AG04450 (cell line): ENCODE measurements at regions not wholly inside any gene's neighbourhood (a gene's known extent, or its start where the extent isn't known, plus 50 kb on each side); places are given as distances from the start of the nearest gene placed in this dataset.

Experiments
- CTCF ChIA-PET: fragments of 300-600, 350-600 bp; formaldehyde crosslinking; extraction: SDS; loops from one replicate; lab custom pipeline; 2022; ENCODE audit warnings: antibody characterized with exemption, inconsistent platforms; lab: Charles Lee
- POLR2A ChIA-PET: fragments of 350-600 bp; formaldehyde crosslinking; extraction: SDS; loops from one replicate; lab custom pipeline; 2021; ENCODE audit warnings: antibody characterized with exemption, inconsistent platforms; lab: Yijun Ruan, JAX
- DNase-seq: peaks from one replicate; pipeline ENCODE4 v3.0.0-alpha.2; 2011; ENCODE audit warnings: low read depth, low spot score
- H3K27ac ChIP-seq: one replicate; pipeline ENCODE4 v1.5.1; 2012; ENCODE audit warnings: low read depth, low read length, control low read depth
- H3K27me3 ChIP-seq: one replicate; pipeline ENCODE4 v1.6.0; 2012; ENCODE audit warnings: low read length; ENCODE audit not compliant: control insufficient read depth, insufficient read depth
- H3K4me3 ChIP-seq: 2 replicates; pipeline ENCODE4 v1.5.1; 2011; ENCODE audit warnings: mild to moderate bottlenecking, low read depth, low read length, control low read depth
- H3K9me3 ChIP-seq: 2 replicates; pipeline ENCODE4 v1.5.1; 2012; ENCODE audit warnings: low read length; ENCODE audit not compliant: control insufficient read depth, insufficient read depth
- CTCF ChIP-seq: IDR thresholded peaks from 2 replicates; pipeline ENCODE4 v1.5.1; 2011; ENCODE audit warnings: low read depth, low read length, control low read depth, inconsistent platforms

DNA sequence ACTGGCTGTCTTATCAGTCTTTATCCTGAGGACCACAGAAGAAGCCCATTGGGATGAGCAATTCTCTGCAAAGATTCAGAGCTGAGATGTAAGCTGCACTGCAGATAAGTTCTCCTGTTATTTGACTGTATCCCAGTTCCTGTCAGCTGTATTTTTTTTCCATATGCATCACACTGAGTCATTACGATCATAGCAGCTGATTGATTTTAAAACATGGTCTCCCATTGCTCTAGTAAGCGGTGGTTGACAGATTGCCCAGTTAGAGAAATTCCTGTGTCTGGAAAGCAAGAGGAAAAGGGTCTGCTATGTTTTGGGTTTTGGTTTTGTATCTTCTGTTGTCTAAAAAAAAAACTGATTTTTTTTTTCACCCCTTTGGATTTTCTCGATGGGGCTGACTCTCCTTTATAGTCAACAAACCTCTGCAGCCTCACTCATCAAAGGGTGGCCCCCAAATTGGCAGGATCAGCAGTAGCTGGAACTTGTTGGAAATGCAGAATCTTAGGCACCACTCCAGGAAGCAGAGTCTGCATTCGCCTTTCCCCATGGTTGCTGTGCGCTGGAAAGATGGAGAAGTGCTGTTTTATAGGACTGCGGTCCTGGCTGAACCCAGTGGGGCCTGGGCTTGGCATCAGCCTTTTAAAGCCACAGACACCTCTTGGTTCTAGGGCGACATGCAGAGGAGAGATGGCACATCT is 220.1 kb upstream of the MPHOSPH6 start:
- no peaks in the 10 kb centered on the region for H3K9me3 ChIP-seq
- POLR2A ChIA-PET: no interaction called here
- TF ChIP-seq CTCF: no peak
- no peak for DNase-seq
- H3K4me3 ChIP-seq: no peak overlapping the region
- no peak overlapping the region for H3K27ac ChIP-seq
- peaks cover 2% of the 10 kb centered on the region for H3K27me3 ChIP-seq
- CTCF ChIA-PET: no interaction called here

DNA sequence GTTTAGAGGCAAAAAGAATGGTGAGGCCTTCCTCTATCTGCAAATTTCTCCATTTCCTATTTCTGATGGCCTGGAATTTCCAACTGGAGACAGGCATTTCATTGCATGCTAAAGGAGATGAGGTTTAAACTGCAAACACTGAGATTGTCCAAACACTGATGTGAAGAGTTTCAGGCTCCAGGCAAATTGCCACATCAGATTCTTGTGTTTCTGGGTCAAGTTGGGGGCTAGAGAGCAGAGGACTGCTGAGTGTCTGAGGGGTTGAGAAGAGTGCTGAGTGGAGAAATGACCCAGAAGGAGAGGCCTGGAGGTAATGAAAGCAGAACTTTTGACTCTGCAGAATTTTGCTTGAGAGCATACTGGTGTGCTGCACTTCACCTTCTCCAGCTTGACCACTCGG is 216.7 kb upstream of the MPHOSPH6 start:
- CTCF ChIA-PET: no interaction called here
- Histone ChIP-seq H3K27ac (no peak overlapping the region), H3K9me3 (no peaks in the 10 kb centered on the region), H3K4me3 (no peak overlapping the region), H3K27me3 (peaks cover 2% of the 10 kb centered on the region)
- POLR2A ChIA-PET: no interaction called here
- TF ChIP-seq CTCF: no peak
- DNase-seq: no peak

DNA sequence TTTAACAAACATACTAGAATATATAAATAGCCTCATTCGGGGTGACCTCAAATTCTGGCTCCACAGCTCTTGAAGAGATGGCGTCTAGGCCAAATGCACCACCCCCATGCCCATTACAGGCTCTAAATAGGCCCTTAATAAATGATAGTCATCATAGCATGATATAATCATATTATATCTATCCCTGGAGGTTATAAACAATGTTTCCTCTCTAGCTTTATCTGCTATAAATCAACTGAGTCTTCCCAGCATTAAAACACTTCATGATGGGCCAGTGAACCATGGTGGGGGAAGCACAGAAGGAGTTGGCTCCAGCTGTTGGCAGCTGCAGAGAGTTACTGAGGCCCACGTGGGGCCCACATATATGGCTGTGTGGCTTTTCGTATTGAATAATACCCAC is 214.9 kb upstream of the MPHOSPH6 start:
- ChIA-PET POLR2A (no interaction called here), CTCF (interaction anchor here (0.6 kb wide), 1 partner anchor 57 kb away, joined by 3 read pairs; no protein-coding TSS in a partner anchor)
- H3K4me3 ChIP-seq: no peak overlapping the region
- H3K27me3 ChIP-seq: no peaks in the 10 kb centered on the region
- no peak overlapping the region for H3K27ac ChIP-seq
- no peak for DNase-seq
- no peak for TF ChIP-seq CTCF
- no peaks in the 10 kb centered on the region; the same call in 1 of the 2 replicates for H3K9me3 ChIP-seq

GRCh38 chr16:82384017-82384416 is 214.0 kb upstream of the MPHOSPH6 start:
- H3K9me3 ChIP-seq: no peaks in the 10 kb centered on the region; the same call in 1 of the 2 replicates
- CTCF ChIA-PET: interaction anchor here (0.6 kb wide), 1 partner anchor 58 kb away, joined by 3 read pairs; no protein-coding TSS in a partner anchor
- H3K4me3 ChIP-seq: no peak overlapping the region
- no peak for TF ChIP-seq CTCF
- H3K27me3 ChIP-seq: no peaks in the 10 kb centered on the region
- no peak for DNase-seq
- H3K27ac ChIP-seq: no peak overlapping the region
- POLR2A ChIA-PET: no interaction called here

DNA sequence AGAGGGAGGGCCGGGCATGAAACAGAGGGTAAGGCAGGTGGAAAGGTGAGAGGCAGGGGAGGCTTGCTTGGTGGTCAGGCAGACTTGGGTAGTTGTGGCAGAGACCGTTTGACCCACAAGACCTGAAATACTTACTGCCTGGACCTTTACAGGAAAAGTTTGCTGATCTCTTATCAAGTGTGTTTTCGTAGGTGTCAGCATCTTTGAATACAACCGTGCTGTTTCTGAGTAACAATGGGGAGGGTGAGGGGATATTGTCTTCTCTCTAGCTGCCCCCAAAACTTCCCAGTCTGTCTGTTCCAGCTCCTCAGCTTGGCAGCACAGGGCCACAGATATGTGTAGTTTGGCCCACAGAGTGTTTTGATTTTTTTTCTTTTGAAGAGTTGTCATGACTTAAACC is 212.5 kb upstream of the MPHOSPH6 start:
- Histone ChIP-seq H3K9me3 (no peaks in the 10 kb centered on the region; the same call in 1 of the 2 replicates), H3K4me3 (no peak overlapping the region), H3K27me3 (no peaks in the 10 kb centered on the region), H3K27ac (no peak overlapping the region)
- ChIA-PET POLR2A (no interaction called here), CTCF (no interaction called here)
- no peak for TF ChIP-seq CTCF
- no peak for DNase-seq
